Rectal smooth muscle tissue (tissue), 1 donor: ENCODE measurements at regions not wholly inside any gene's neighbourhood (a gene's known extent, or its start where the extent isn't known, plus 50 kb on each side); places are given as distances from the start of the nearest gene placed in this dataset.

Source experiments
- H3K27ac ChIP-seq: one replicate; pipeline ENCODE4 v1.7.0; 2013; ENCODE audit warnings: low read depth, low read length, inconsistent platforms
- H3K27me3 ChIP-seq: one replicate; pipeline ENCODE4 v1.7.0; 2013; ENCODE audit warnings: low read length; ENCODE audit not compliant: control insufficient read depth, insufficient read depth
- H3K36me3 ChIP-seq: one replicate; pipeline ENCODE4 v1.7.0; 2013; ENCODE audit warnings: low read length; ENCODE audit not compliant: control insufficient read depth, insufficient read depth
- H3K4me1 ChIP-seq: one replicate; pipeline ENCODE4 v1.7.0; 2013; ENCODE audit warnings: low read length; ENCODE audit not compliant: control insufficient read depth, insufficient read depth
- H3K4me3 ChIP-seq: one replicate; pipeline ENCODE4 v1.7.0; 2013; ENCODE audit warnings: low read length
- H3K9ac ChIP-seq: one replicate; pipeline ENCODE4 v1.7.0; 2013; ENCODE audit warnings: low read length

- Histone ChIP-seq H3K4me3 (no peak overlapping the region), H3K4me1 (no peaks in the 10 kb centered on the region), H3K27me3 (no peaks in the 10 kb centered on the region), H3K27ac (no peak overlapping the region), H3K36me3 (no peaks in the 10 kb centered on the region), H3K9ac (no peak overlapping the region)
These were observed 187.7 kb downstream of the MAF start for GRCh38 chr16:79412783-79413225.

- H3K9ac ChIP-seq: no peak overlapping the region
- H3K36me3 ChIP-seq: no peaks in the 10 kb centered on the region
- H3K27ac ChIP-seq: no peak overlapping the region
- no peaks in the 10 kb centered on the region for H3K27me3 ChIP-seq
- no peak overlapping the region for H3K4me3 ChIP-seq
- no peaks in the 10 kb centered on the region for H3K4me1 ChIP-seq
These were observed 188.7 kb downstream of the MAF start for GRCh38 chr16:79411805-79412204.

GRCh38 chr16:79411357-79411756, 189.2 kb downstream of the MAF start:
- Histone ChIP-seq H3K9ac (no peak overlapping the region), H3K36me3 (no peaks in the 10 kb centered on the region), H3K27ac (no peak overlapping the region), H3K4me1 (no peaks in the 10 kb centered on the region), H3K27me3 (no peaks in the 10 kb centered on the region), H3K4me3 (no peak overlapping the region)

GRCh38 chr16:79409978-79410377, 190.6 kb downstream of the MAF start:
- Histone ChIP-seq H3K4me1 (no peaks in the 10 kb centered on the region), H3K27me3 (no peaks in the 10 kb centered on the region), H3K4me3 (no peak overlapping the region), H3K36me3 (no peaks in the 10 kb centered on the region), H3K9ac (no peak overlapping the region), H3K27ac (no peak overlapping the region)

- Histone ChIP-seq H3K27me3 (no peaks in the 10 kb centered on the region), H3K9ac (no peak overlapping the region), H3K36me3 (no peaks in the 10 kb centered on the region), H3K4me1 (no peaks in the 10 kb centered on the region), H3K27ac (no peak overlapping the region), H3K4me3 (no peak overlapping the region)
These were observed 192.2 kb downstream of the MAF start for GRCh38 chr16:79408355-79408754.

GRCh38 chr16:79407461-79408135, 192.9 kb downstream of the MAF start:
- Histone ChIP-seq H3K36me3 (no peaks in the 10 kb centered on the region), H3K27me3 (no peaks in the 10 kb centered on the region), H3K4me3 (no peak overlapping the region), H3K9ac (no peak overlapping the region), H3K27ac (no peak overlapping the region), H3K4me1 (no peaks in the 10 kb centered on the region)

GRCh38 chr16:79407005-79407404, 193.5 kb downstream of the MAF start:
- Histone ChIP-seq H3K27me3 (no peaks in the 10 kb centered on the region), H3K4me1 (no peaks in the 10 kb centered on the region), H3K9ac (no peak overlapping the region), H3K4me3 (no peak overlapping the region), H3K36me3 (no peaks in the 10 kb centered on the region), H3K27ac (no peak overlapping the region)

- H3K4me1 ChIP-seq: no peaks in the 10 kb centered on the region
- H3K4me3 ChIP-seq: no peak overlapping the region
- H3K9ac ChIP-seq: no peak overlapping the region
- H3K27me3 ChIP-seq: no peaks in the 10 kb centered on the region
- no peaks in the 10 kb centered on the region for H3K36me3 ChIP-seq
- H3K27ac ChIP-seq: no peak overlapping the region
These were observed 196.0 kb downstream of the MAF start for GRCh38 chr16:79404571-79404970.

GRCh38 chr16:79403534-79403933, 197.0 kb downstream of the MAF start:
- H3K9ac ChIP-seq: no peak overlapping the region
- no peak overlapping the region for H3K27ac ChIP-seq
- no peak overlapping the region for H3K4me3 ChIP-seq
- no peaks in the 10 kb centered on the region for H3K36me3 ChIP-seq
- H3K4me1 ChIP-seq: no peaks in the 10 kb centered on the region
- no peaks in the 10 kb centered on the region for H3K27me3 ChIP-seq

- no peak overlapping the region for H3K4me3 ChIP-seq
- no peak overlapping the region for H3K27ac ChIP-seq
- no peak overlapping the region for H3K9ac ChIP-seq
- no peaks in the 10 kb centered on the region for H3K4me1 ChIP-seq
- H3K27me3 ChIP-seq: no peaks in the 10 kb centered on the region
- H3K36me3 ChIP-seq: no peaks in the 10 kb centered on the region
These were observed 197.6 kb downstream of the MAF start for GRCh38 chr16:79402920-79403319.

- H3K27me3 ChIP-seq: no peaks in the 10 kb centered on the region
- H3K4me1 ChIP-seq: no peaks in the 10 kb centered on the region
- H3K36me3 ChIP-seq: no peaks in the 10 kb centered on the region
- no peak overlapping the region for H3K4me3 ChIP-seq
- H3K9ac ChIP-seq: no peak overlapping the region
- H3K27ac ChIP-seq: no peak overlapping the region
These were observed 198.2 kb downstream of the MAF start for GRCh38 chr16:79402356-79402755.

GRCh38 chr16:79401782-79402181, 198.8 kb downstream of the MAF start:
- no peak overlapping the region for H3K9ac ChIP-seq
- no peak overlapping the region for H3K27ac ChIP-seq

GRCh38 chr16:79401157-79401556, 199.4 kb downstream of the MAF start:
- Histone ChIP-seq H3K9ac (no peak overlapping the region), H3K4me3 (no peak overlapping the region), H3K27me3 (no peaks in the 10 kb centered on the region), H3K27ac (no peak overlapping the region), H3K4me1 (no peaks in the 10 kb centered on the region), H3K36me3 (no peaks in the 10 kb centered on the region)

More at GRCh38 chr16:79401782-79402181, 198.8 kb downstream of the MAF start:
- Histone ChIP-seq H3K36me3 (no peaks in the 10 kb centered on the region), H3K27me3 (no peaks in the 10 kb centered on the region), H3K4me1 (no peaks in the 10 kb centered on the region), H3K4me3 (no peak overlapping the region)
